HCT116 (cell line): ENCODE measurements at regions not wholly inside any gene's neighbourhood (a gene's known extent, or its start where the extent isn't known, plus 50 kb on each side); places are given as distances from the start of the nearest gene placed in this dataset.
A peak's percentile ranks its signal among the peaks of the same experiment; 100 is the strongest.

Experiments used
- ATAC-seq: fragments of 200-7000 bp; cut with Tn5 transposase; 2 replicates; pipeline ENCODE4 v1.9.1; 2020; ENCODE audit warnings: mild to moderate bottlenecking, moderate library complexity
- BruUV-seq: library from RNA; stranded (reverse); fragments of 400-500 nt; replicated peaks from 2 replicates; lab custom pipeline; 2021; lab: Mats Ljungman, UMichigan
- CTCF ChIA-PET: fragments of 300-600 bp; sonication (Branson Sonifier 250); formaldehyde crosslinking; loops from one replicate; lab custom pipeline; 2021; ENCODE audit warnings: antibody characterized with exemption; lab: Charles Lee
- POLR2A ChIA-PET: fragments of 300-600, 350-600 bp; sonication (Branson Sonifier 250); formaldehyde crosslinking; loops from one replicate; lab custom pipeline; 2021; ENCODE audit warnings: antibody characterized with exemption; lab: Charles Lee
- RAD21 ChIA-PET, 2 experiments: fragments of 300-600 bp; sonication (Branson Sonifier 250); formaldehyde crosslinking; loops; one replicate each; lab custom pipeline; 2023; ENCODE audit warnings: low total read pairs in 2 of 2; ENCODE audit not compliant: uncharacterized antibody in 2 of 2, unreplicated experiment in 2 of 2, low non-redundant PET in 1 of 2; lab: Charles Lee
- DNase-seq: peaks from one replicate; pipeline ENCODE4 v3.0.0-alpha.2; 2010; ENCODE audit warnings: low read depth, low spot score
- H2AFZ ChIP-seq: fragments of 200-600 bp; shearing (Covaris generic), sonication (generic); 2 replicates; pipeline ENCODE4 v1.6.1; 2017; ENCODE audit warnings: low read depth, mixed run types, mixed read lengths, antibody characterized with exemption, low read length; ENCODE audit not compliant: poor library complexity, severe bottlenecking
- H3K27ac ChIP-seq: 2 replicates; pipeline ENCODE4 v1.5.1; 2012; ENCODE audit warnings: low read depth, low read length
- H3K27me3 ChIP-seq: fragments of 200-600 bp; sonication (generic); 2 replicates; pipeline ENCODE4 v1.6.1; 2016; ENCODE audit warnings: mixed run types, low read length, mixed read lengths; ENCODE audit not compliant: insufficient read depth
- H3K36me3 ChIP-seq, 2 experiments: fragments of 200-500 bp in 1 of 2; fragments of 200-600 bp in 1 of 2; sonication (Bioruptor generic) in 1 of 2; sonication (generic) in 1 of 2; 2 replicates each; pipeline versions ENCODE4 v1.5.1 to v1.6.1; 2014 to 2016; ENCODE audit warnings: low read length in 2 of 2, inconsistent platforms in 1 of 2, mixed read lengths in 1 of 2, mixed run types in 1 of 2; ENCODE audit not compliant: insufficient read depth in 2 of 2, control insufficient read depth in 1 of 2
- H3K4me1 ChIP-seq, 2 experiments: fragments of 200-600 bp in 1 of 2; sonication (generic) in 1 of 2; 2 replicates each; pipeline versions ENCODE4 v1.5.1 to v1.6.1; 2012 to 2017; ENCODE audit warnings: low read length in 2 of 2, inconsistent platforms in 1 of 2, mild to moderate bottlenecking in 1 of 2, mixed read lengths in 1 of 2, mixed run types in 1 of 2, moderate library complexity in 1 of 2; ENCODE audit not compliant: insufficient read depth in 2 of 2, control insufficient read depth in 1 of 2
- H3K4me2 ChIP-seq: fragments of 200-600 bp; sonication (generic); 2 replicates; pipeline ENCODE4 v1.6.1; 2017; ENCODE audit warnings: mixed run types, low read length, mixed read lengths
- H3K4me3 ChIP-seq, 2 experiments: fragments of 200-600 bp in 1 of 2; sonication (generic) in 1 of 2; replicated peaks in 1 of 2; 2 replicates each; pipeline ENCODE4 v1.5.1; 2011 to 2016; ENCODE audit warnings: low read length in 2 of 2, control low read depth in 1 of 2, low read depth in 1 of 2, mild to moderate bottlenecking in 1 of 2, mixed read lengths in 1 of 2, mixed run types in 1 of 2
- H3K79me2 ChIP-seq: fragments of 200-600 bp; sonication (generic); 2 replicates; pipeline ENCODE4 v1.6.1; 2017; ENCODE audit warnings: mild to moderate bottlenecking, mixed run types, low read length, moderate library complexity, mixed read lengths; ENCODE audit not compliant: insufficient read depth
- H3K9ac ChIP-seq: fragments of 200-600 bp; sonication (generic); 2 replicates; pipeline ENCODE4 v1.6.1; 2016; ENCODE audit warnings: low read length, mixed read lengths
- H3K9me2 ChIP-seq: fragments of 200-600 bp; sonication (generic), shearing (Covaris generic); 2 replicates; pipeline ENCODE4 v1.6.1; 2017; ENCODE audit warnings: mixed run types, mild to moderate bottlenecking, moderate library complexity; ENCODE audit not compliant: insufficient read depth
- H3K9me3 ChIP-seq, 2 experiments: fragments of 200-500 bp in 1 of 2; fragments of 200-600 bp in 1 of 2; sonication (Bioruptor generic) in 1 of 2; sonication (generic) in 1 of 2; 2 replicates each; pipeline ENCODE4 v1.6.1; 2014 to 2017; ENCODE audit warnings: low read length in 2 of 2, mixed read lengths in 2 of 2, inconsistent platforms in 1 of 2, low read depth in 1 of 2, mild to moderate bottlenecking in 1 of 2, mixed run types in 1 of 2, moderate library complexity in 1 of 2; ENCODE audit not compliant: control insufficient read depth in 1 of 2, insufficient read depth in 1 of 2
- H4K20me1 ChIP-seq: fragments of 200-600 bp; sonication (generic), shearing (Covaris generic); 2 replicates; pipeline ENCODE4 v1.6.1; 2017; ENCODE audit warnings: mixed run types, mild to moderate bottlenecking, moderate library complexity; ENCODE audit not compliant: insufficient read depth
- CBX3 ChIP-seq: IDR thresholded peaks from 2 replicates; pipeline ENCODE4 v1.6.1; 2012; ENCODE audit warnings: low read depth
- CEBPB ChIP-seq: IDR thresholded peaks from 2 replicates; pipeline ENCODE4 v1.6.1; 2012; ENCODE audit warnings: low read depth
- EGR1 ChIP-seq: IDR thresholded peaks from 2 replicates; pipeline ENCODE4 v1.6.1; 2012; ENCODE audit warnings: low read depth
- ELF1 ChIP-seq: IDR thresholded peaks from 2 replicates; pipeline ENCODE4 v1.6.1; 2012; ENCODE audit warnings: low read depth, borderline replicate concordance
- EZH2phosphoT487 ChIP-seq: fragments of 200-600 bp; IDR thresholded peaks from 2 replicates; pipeline ENCODE4 v1.6.1; 2018; ENCODE audit warnings: antibody characterized with exemption, borderline replicate concordance
- FOSL1 ChIP-seq: IDR thresholded peaks from 2 replicates; pipeline ENCODE4 v1.6.1; 2012; ENCODE audit warnings: low read depth
- JUND ChIP-seq: IDR thresholded peaks from 2 replicates; pipeline ENCODE4 v1.6.1; 2012
- POLR2A ChIP-seq: IDR thresholded peaks from 2 replicates; pipeline ENCODE4 v1.7.0; 2011; ENCODE audit warnings: borderline replicate concordance; ENCODE audit not compliant: insufficient read depth, insufficient read length; ENCODE audit errors: extremely low read depth
- RAD21 ChIP-seq: IDR thresholded peaks from 2 replicates; pipeline ENCODE4 v1.6.1; 2012; ENCODE audit warnings: low read depth, mild to moderate bottlenecking
- SIN3A ChIP-seq: IDR thresholded peaks from 2 replicates; pipeline ENCODE4 v1.6.1; 2012; ENCODE audit warnings: low read depth
- SP1 ChIP-seq: IDR thresholded peaks from 2 replicates; pipeline ENCODE4 v1.6.1; 2012; ENCODE audit warnings: low read depth
- TCF7L2 ChIP-seq: IDR thresholded peaks from 2 replicates; pipeline ENCODE4 v1.7.0; 2011; ENCODE audit warnings: borderline replicate concordance, inconsistent platforms; ENCODE audit not compliant: insufficient read depth, insufficient read length; ENCODE audit errors: extremely low read depth
- YY1 ChIP-seq: IDR thresholded peaks from 2 replicates; pipeline ENCODE4 v1.6.1; 2011; ENCODE audit warnings: low read length, low read depth, moderate library complexity, mild to moderate bottlenecking; ENCODE audit not compliant: insufficient replicate concordance; ENCODE audit errors: extremely low read depth
- ZNF274 ChIP-seq: fragments of 200-500 bp; sonication (Bioruptor generic); IDR thresholded peaks from 2 replicates; pipeline ENCODE4 v1.6.1; 2014; ENCODE audit warnings: mild to moderate bottlenecking, low read depth, low read length, inconsistent platforms
- intact Hi-C: fragments of 100-400 bp; cut with micrococcal nuclease; formaldehyde crosslinking; loops from 2 replicates; pipeline ENCODE4 v1.10.0; 2022
- TF ChIP-seq, protein P1 (sequence below): IDR thresholded peaks from 2 replicates; pipeline ENCODE4 v1.6.1; 2011; ENCODE audit warnings: mild to moderate bottlenecking, low read length, moderate library complexity; ENCODE audit not compliant: insufficient replicate concordance; ENCODE audit errors: extremely low read depth
- TF ChIP-seq, protein P2 (sequence below), 3 experiments: fragments of 200-600 bp in 1 of 3; sonication (generic) in 1 of 3; IDR thresholded peaks in 2 of 3; conservative IDR thresholded peaks in 1 of 3; 2 replicates each; pipeline ENCODE4 v1.5.1; 2012 to 2017; ENCODE audit warnings: low read depth in 2 of 3, low read length in 2 of 3, antibody characterized with exemption in 1 of 3, borderline replicate concordance in 1 of 3, control low read depth in 1 of 3, mild to moderate bottlenecking in 1 of 3, mixed read lengths in 1 of 3, mixed run types in 1 of 3, moderate library complexity in 1 of 3; ENCODE audit not compliant: insufficient read depth in 1 of 3

DNA sequence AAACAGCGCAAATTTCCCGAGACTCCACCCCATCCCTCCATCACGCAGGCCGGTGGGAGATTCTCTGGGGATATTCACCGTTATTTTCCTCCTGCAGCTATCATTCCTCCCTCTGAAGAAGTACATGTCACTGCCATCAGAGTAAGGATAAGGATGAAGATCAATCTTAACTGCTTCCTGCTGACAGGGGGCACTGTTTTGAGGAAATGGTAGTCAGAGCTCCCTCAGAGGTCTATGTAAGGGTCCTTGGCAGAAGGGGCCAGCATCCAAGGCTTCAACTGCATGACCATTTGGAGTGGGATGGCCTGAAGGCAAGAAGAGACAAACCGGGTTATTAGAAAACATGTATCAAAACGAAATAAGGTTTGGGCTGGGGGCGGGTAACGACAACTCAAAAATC lies 111.5 kb downstream of the KCNK1 start:
- CTCF ChIA-PET, result no interaction called here
- intact Hi-C loops, result no loop called here
- H3K27ac ChIP-seq, result no peak overlapping the region

DNA sequence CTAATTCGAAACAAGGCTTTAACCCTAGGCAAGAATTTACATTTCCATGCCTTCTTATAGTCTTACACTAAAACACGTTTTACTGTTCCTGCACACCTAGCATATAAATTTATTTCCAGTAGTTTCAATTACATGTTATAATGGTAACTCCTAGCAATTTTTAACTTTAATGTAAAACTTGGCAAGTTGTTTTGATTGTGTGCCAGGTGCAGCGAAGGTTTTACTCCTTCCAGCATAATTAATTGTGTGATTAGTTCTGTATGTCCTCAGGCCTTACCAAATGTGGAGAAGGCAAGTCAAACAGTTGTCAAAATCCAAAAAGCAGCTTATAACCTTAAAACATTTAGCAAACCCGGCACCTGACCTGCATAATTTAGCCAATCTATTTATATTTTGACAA lies 114.8 kb downstream of the KCNK1 start:
- intact Hi-C loops, result no loop called here
- Histone ChIP-seq H3K4me1 (no peaks in the 10 kb centered on the region), H3K9ac (no peak overlapping the region), H3K9me3 (no peaks in the 10 kb centered on the region), H3K4me2 (no peak overlapping the region), H4K20me1 (no peaks in the 10 kb centered on the region), H3K27ac (no peak overlapping the region), H3K27me3 (no peaks in the 10 kb centered on the region), H3K36me3 (no peaks in the 10 kb centered on the region), H3K4me3 (no peak overlapping the region), H3K79me2 (no peaks in the 10 kb centered on the region), H3K9me2 (no peaks in the 10 kb centered on the region), H2AFZ (no peak overlapping the region)
- ATAC-seq (no peak), DNase-seq (no peak)
- no TSS peak for BruUV-seq
- POLR2A ChIA-PET, result no interaction called here
- RAD21 ChIA-PET, result no interaction called here
- CTCF ChIA-PET, result no interaction called here
- TF ChIP-seq ELF1 (no peak), CBX3 (no peak), JUND (no peak), CEBPB (no peak), YY1 (no peak), EZH2phosphoT487 (no peak), TCF7L2 (no peak), SIN3A (no peak), ZNF274 (no peak), EGR1 (no peak), RAD21 (no peak), POLR2A (no peak), FOSL1 (no peak)
- TF ChIP-seq, protein P1, sequence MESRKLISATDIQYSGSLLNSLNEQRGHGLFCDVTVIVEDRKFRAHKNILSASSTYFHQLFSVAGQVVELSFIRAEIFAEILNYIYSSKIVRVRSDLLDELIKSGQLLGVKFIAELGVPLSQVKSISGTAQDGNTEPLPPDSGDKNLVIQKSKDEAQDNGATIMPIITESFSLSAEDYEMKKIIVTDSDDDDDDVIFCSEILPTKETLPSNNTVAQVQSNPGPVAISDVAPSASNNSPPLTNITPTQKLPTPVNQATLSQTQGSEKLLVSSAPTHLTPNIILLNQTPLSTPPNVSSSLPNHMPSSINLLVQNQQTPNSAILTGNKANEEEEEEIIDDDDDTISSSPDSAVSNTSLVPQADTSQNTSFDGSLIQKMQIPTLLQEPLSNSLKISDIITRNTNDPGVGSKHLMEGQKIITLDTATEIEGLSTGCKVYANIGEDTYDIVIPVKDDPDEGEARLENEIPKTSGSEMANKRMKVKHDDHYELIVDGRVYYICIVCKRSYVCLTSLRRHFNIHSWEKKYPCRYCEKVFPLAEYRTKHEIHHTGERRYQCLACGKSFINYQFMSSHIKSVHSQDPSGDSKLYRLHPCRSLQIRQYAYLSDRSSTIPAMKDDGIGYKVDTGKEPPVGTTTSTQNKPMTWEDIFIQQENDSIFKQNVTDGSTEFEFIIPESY, result no peak

More for the DNA sequence above, 111.5 kb downstream of the KCNK1 start:
- POLR2A ChIA-PET, result no interaction called here
- H3K4me3 ChIP-seq, result no peak overlapping the region
- no peaks in the 10 kb centered on the region for H4K20me1 ChIP-seq
- DNase-seq (no peak), ATAC-seq (no peak)
- no peak overlapping the region for H3K4me2 ChIP-seq
- H3K9ac ChIP-seq, result no peak overlapping the region
- no TSS peak for BruUV-seq
- H3K4me1 ChIP-seq, result no peaks in the 10 kb centered on the region
- H2AFZ ChIP-seq, result no peak overlapping the region
- no peaks in the 10 kb centered on the region for H3K9me3 ChIP-seq
- no peaks in the 10 kb centered on the region for H3K27me3 ChIP-seq
- RAD21 ChIA-PET, result no interaction called here
- no peaks in the 10 kb centered on the region for H3K79me2 ChIP-seq
- H3K36me3 ChIP-seq, result no peaks in the 10 kb centered on the region
- no peak for TF ChIP-seq SP1
- TF ChIP-seq, protein P2, sequence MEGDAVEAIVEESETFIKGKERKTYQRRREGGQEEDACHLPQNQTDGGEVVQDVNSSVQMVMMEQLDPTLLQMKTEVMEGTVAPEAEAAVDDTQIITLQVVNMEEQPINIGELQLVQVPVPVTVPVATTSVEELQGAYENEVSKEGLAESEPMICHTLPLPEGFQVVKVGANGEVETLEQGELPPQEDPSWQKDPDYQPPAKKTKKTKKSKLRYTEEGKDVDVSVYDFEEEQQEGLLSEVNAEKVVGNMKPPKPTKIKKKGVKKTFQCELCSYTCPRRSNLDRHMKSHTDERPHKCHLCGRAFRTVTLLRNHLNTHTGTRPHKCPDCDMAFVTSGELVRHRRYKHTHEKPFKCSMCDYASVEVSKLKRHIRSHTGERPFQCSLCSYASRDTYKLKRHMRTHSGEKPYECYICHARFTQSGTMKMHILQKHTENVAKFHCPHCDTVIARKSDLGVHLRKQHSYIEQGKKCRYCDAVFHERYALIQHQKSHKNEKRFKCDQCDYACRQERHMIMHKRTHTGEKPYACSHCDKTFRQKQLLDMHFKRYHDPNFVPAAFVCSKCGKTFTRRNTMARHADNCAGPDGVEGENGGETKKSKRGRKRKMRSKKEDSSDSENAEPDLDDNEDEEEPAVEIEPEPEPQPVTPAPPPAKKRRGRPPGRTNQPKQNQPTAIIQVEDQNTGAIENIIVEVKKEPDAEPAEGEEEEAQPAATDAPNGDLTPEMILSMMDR (IDR thresholded peaks at IDR 0.05 in 2 of 3, conservative IDR thresholded peaks at IDR 0.05 in 1 of 3; ENCODE audit: borderline replicate concordance in 1 of 3, insufficient read depth in 1 of 3, low read depth in 2 of 3, low read length in 2 of 3), result 0 out of 6 replicates have a peak, but pooled peaks of 1 of the 3 experiments have one; percentile 20
- H3K9me2 ChIP-seq, result no peaks in the 10 kb centered on the region
